ENCODE measurements at regions not wholly inside any gene's neighbourhood (a gene's known extent, or its start where the extent isn't known, plus 50 kb on each side); places are given as distances from the start of the nearest gene placed in this dataset.
"Not testable (repeated sequence)": the region's sequence is repeated elsewhere in the genome, so short reads cannot be mapped to it uniquely, and the experiment has no call there.

GRCh38 chr17:27944546-27945332, 51.6 kb upstream of the LYRM9 start:
- no peak for DNase-seq (ENCODE audit: low spot score)

DNA sequence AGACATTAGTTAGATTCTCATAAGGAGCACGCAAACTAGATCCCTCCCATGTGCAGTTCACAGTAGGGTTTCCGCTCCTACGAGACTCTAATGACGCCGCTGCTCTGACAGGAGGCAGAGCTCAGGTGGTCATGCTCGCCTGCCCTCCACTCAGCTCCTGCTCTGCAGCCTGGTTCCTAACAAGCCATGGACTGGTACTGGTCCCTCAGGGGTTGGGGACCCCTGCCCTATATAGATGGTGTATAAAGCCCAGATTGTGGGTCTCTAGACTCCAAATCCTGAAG, 52.1 kb upstream of the LYRM9 start:
- no peak for DNase-seq (ENCODE audit: low spot score)

- no peak for DNase-seq (ENCODE audit: low spot score)
Observed at GRCh38 chr17:27945953-27946352, 52.8 kb upstream of the LYRM9 start.

DNA sequence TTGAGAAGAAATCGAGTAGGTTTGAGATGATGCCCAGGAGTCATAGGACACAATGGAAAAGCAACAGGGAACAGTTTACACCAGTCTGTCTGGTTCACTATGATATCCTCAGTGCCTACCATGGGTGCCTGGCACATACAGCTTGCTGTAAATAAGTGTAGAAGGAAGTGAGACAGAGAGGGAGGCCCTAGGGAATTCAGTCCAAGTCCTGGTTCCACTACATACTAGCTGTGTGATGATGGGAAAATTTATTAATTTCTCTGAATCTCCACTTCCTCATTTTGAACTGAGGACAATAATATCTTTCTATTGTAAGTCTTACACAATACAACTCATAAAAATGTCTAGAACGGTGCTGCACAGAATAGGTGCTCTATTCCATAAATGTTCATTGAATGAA, 53.3 kb upstream of the LYRM9 start:
- no peak for DNase-seq (ENCODE audit: low spot score)

GRCh38 chr17:27947005-27947406, 53.8 kb upstream of the LYRM9 start:
- DNase-seq (ENCODE audit: low spot score), result no peak

- DNase-seq (ENCODE audit: low spot score), result no peak
Observed at GRCh38 chr17:27949304-27949703, 56.1 kb upstream of the LYRM9 start.

DNA sequence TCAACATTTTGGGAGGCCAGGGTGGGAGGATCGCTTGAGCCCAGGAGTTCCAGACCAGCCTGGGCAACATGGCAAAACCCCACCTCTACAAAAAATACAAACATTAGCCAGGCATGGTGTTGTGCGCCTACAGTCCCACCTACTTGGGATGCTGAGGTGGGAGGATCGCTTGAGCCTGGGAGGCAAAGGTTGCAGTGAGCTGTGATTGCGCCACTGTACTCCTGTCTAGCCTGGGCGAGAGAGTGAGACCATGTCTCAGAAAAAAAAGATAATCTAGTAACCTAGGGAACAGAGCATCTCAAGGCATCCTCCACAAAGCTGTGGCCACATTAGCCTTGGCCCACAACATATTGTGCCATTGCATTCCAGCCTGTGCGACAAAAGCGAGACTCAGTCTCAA, 57.1 kb upstream of the LYRM9 start:
- not testable (repeated sequence) for DNase-seq (ENCODE audit: low spot score)

- DNase-seq (ENCODE audit: low spot score), result no peak
Observed at GRCh38 chr17:27950995-27951394, 57.8 kb upstream of the LYRM9 start.

- no peak for DNase-seq (ENCODE audit: low spot score)
Observed at GRCh38 chr17:27951872-27952271, 58.7 kb upstream of the LYRM9 start.

DNA sequence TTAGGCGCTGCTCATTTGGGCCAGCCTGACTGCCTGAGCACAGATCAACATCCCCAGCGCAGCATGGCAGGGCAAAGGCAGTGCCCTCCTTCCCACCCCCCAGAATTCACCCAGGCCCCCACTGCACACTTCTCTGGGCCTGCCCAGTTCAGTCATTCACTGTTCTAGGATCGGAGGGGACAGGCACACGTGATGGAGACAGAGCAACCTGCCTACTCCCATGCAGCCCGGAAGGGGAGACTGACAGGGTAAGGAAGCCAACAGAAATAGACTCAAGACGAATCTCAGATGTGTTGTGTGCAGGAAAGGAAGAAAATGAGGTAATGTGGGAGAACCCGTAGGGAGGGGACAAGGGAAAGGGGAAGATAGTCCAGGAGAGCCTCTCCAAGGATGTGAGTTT, 59.2 kb upstream of the LYRM9 start:
- DNase-seq (ENCODE audit: low spot score), result no peak

- no peak for DNase-seq (ENCODE audit: low spot score)
Observed at GRCh38 chr17:27954548-27955495, 61.7 kb upstream of the LYRM9 start.

DNA sequence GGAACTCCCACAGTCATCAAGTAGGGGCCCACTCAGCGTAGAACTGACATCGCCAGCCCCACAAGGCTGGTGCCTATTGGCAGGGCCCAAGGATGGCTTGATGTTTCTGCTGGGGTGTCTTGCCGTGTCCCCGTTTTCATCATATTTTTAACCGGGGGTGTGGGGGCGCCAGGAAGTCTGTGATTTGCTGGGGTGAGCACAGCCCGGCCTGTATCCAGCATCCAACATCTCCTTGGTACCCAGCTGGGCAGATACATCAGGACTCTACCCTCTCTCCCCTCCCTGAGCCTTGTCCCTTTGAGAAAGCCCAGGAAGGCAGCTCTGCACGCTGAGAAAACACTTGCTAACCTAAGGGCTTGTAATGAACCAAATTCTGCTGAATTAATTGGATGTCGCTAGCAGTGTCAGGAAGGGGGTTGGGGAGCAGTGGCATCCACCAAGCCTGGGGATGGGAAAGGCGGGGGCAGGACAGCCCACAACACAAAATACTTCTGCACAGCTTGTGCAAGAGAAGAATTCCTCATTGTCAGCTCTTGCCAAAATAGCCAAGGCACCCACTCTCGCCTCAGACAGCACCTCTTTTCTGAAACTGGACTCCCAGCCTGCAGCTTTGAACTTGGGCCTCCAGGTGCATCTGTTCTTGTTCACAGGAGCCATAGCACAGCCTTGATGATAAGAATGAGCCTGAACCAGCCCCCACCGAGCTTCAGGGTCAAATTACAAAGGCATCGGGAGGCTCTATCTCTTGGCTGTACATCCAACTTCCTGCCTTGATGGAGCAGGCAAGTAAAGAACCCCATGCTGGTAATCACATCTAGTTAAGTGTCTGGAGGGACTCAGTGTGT, 63.7 kb upstream of the LYRM9 start:
- DNase-seq (ENCODE audit: low spot score), result peak; percentile 54

DNA sequence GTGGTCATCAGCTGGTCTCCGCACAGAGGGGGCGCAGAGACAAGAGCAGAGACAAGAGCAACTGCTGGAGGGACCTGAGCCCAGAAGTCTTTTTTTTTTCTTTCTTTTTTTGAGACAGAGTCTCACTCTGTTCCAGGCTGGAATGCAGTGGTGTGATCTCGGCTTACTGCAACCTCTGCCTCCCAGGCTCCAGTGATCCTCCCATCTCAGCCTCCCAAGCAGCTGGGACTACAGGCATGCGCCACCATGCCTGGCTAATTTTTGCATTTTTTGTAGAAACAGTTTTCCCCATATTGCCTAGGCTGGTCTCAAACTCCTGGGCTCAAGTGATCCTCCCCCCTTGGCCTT, 64.3 kb upstream of the LYRM9 start:
- not testable (repeated sequence) for DNase-seq (ENCODE audit: low spot score)

DNA sequence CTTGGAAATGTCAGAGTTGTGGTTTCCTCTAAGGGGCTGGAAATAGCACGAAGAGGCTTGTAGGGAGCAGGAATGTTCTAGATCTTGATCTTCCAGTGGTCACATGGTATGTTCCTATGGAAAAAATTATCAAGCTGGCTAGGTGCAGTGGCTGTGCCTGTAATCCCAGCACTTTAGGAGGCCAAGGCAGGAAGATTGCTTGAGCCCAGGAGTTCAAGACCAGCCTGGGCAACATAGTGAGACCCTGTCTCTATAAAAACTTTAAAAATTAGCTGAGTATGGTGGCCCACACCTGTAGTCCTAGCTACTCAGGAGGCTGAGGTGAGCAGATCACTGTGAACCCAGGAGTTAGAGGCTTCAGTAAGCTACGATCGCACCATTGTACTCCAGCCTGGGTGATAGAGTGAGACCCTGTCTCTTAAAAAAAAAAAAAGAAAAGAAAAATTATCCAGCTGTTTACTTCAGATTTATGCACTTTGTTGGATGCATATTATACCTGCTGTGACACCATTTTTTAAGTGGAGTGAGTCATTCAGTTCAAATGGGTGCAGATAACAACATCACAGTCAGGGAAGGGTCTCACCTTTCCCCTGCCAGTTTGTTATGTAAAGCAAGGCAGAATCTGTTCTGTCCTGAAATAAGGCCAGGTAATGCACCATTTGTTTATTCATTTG, 65.7 kb upstream of the LYRM9 start:
- no peak for DNase-seq (ENCODE audit: low spot score)

DNA sequence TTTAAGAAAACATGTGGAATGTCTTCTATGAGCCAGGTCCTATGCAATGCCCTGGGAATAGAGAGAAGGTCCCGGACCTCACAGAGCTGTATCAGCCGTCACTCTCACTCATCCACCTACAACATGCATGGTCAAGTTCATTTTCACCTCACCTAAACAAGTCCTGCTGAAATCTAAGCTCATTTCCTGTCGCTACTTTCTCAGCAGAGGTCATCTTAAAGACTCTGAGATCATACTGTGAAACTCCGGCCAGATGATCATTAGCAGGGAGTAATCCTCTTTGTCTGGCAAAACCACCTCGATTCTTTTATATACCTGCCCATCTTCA, 66.2 kb upstream of the LYRM9 start:
- DNase-seq (ENCODE audit: low spot score), result no peak

DNA sequence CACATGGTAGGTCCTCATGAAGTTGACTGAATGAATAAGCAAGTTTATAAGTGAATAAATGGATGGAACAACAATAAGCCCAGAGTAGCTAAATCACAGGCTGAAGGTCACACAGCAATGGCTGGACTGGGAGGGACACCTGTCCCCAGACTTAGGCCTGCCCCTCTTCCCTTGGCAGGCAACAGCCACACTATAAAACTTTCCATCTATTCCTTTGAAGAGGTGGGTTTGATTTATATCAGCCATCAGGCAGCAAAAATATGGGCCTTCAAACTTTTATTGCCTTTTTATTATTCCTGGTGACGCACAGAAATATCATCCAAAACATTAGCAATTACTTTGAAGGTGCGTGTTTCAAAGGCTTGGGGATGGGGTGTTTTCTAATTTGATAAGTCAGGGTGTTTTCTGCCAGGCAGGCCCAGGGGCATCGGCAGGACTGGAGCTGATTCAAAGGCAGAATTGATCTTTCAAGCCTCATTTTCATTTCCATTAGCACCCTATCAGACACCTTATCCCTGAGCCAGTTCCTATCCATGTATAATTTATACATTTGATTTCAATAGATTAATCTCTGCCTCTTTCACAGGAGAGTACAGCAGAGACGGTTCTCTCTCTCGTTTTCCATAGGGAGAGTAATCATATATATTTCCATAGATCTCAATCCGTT, 67.2 kb upstream of the LYRM9 start:
- DNase-seq (ENCODE audit: low spot score), result no peak

DNA sequence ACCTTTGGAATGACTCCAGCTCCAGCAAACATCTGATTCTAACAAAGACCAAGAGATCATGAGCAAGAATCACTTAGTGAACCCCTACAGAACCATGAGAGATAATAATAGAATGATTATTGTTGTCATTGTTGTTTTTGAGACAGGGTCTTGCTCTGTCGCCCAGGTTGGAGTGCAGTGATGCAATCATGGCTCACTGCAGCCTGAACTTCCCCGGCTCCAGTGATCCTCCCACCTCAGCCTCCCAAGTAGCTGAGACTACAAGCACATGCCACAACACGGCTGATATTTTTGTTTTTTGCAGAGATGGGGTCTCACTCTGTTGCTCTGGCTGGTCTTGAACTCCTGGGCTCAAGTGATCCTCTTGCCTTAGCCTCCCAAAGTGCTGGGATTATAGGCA, 69.4 kb upstream of the LYRM9 start:
- DNase-seq (ENCODE audit: low spot score), result not testable (repeated sequence)

- DNase-seq (ENCODE audit: low spot score), result no peak
Observed at GRCh38 chr17:27965224-27965623, 72.1 kb upstream of the LYRM9 start.

- no peak for DNase-seq (ENCODE audit: low spot score)
Observed at GRCh38 chr17:27968206-27968732, 74.2 kb upstream of the NLK start.

GRCh38 chr17:27970587-27970986, 71.9 kb upstream of the NLK start:
- no peak for DNase-seq (ENCODE audit: low spot score)

DNA sequence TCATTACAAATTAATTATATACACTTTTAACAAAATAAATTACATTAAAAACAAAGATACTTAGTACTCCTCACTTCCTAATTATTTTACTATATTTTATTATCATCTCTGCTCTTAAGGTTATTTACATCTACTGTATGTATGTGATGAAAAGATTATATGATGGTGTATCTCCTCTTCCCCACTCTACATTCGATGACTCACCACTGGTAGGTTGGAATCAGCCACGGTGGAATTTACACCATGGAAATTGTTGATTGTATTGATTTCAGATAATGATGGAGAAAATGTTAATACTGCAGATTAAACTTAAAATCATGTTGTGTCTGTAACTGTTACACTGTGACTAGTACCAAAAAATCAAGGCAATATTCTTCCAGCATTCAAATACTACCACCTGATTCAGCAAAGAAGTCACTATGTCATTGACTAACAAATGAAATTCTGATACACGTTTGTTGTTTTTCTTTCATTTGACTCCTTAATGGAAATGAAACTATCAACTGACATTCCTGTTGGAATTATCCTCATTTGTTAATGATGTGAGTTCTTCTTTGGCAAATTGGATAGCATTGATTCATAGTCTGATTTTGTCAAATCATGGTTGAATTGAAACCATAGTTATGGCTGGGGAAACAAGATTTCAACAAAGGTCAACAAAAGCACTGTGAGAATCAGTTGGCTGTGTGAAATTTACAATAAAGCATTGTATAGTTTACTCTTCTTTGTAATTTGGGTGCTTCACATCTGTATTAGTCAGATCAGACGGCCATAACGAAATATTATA, 69.0 kb upstream of the NLK start:
- no peak for DNase-seq (ENCODE audit: low spot score)

Measured in iPS-NIHi11 (cell line).